IMR-90 (cell line): ENCODE measurements at regions not wholly inside any gene's neighbourhood (a gene's known extent, or its start where the extent isn't known, plus 50 kb on each side); places are given as distances from the start of the nearest gene placed in this dataset.

Experiments used
- ATAC-seq: fragments of 200-7000 bp; cut with Tn5 transposase; 2 replicates; pipeline ENCODE4 v1.9.1; 2020; ENCODE audit warnings: low read depth, mild to moderate bottlenecking, moderate library complexity
- BruUV-seq: library from RNA; stranded (reverse); fragments of 400-500 nt; replicated peaks from 2 replicates; lab custom pipeline; 2021; lab: Mats Ljungman, UMichigan
- CTCF ChIA-PET: fragments of 300-600 bp; formaldehyde crosslinking; extraction: SDS; loops from one replicate; lab custom pipeline; 2021; ENCODE audit warnings: antibody characterized with exemption; lab: Yijun Ruan, JAX
- POLR2A ChIA-PET: fragments of 300-600 bp; sonication (Branson Sonifier 250); formaldehyde crosslinking; loops from one replicate; lab custom pipeline; 2022; ENCODE audit warnings: antibody characterized with exemption; ENCODE audit not compliant: unreplicated experiment; lab: Charles Lee
- DNase-seq: peaks from one replicate; pipeline ENCODE4 v3.0.0; 2013
- H2AFZ ChIP-seq: replicated peaks from 2 replicates; pipeline ENCODE3; 2013; ENCODE audit warnings: low read length, mild to moderate bottlenecking; ENCODE audit not compliant: poor library complexity
- H2AK5ac ChIP-seq: 2 replicates; pipeline ENCODE4 v1.6.1; 2013; ENCODE audit warnings: low read depth, low read length, inconsistent platforms
- H2AK9ac ChIP-seq: replicated peaks from 2 replicates; pipeline ENCODE3; 2013; ENCODE audit warnings: mild to moderate bottlenecking, low read depth, low read length, moderate library complexity; ENCODE audit not compliant: poor library complexity
- H2BK120ac ChIP-seq: 2 replicates; pipeline ENCODE4 v1.6.1; 2013; ENCODE audit warnings: low read depth, low read length, inconsistent platforms
- H2BK15ac ChIP-seq: 3 replicates; pipeline ENCODE4 v1.6.1; 2013; ENCODE audit warnings: low read depth, low read length, inconsistent platforms
- H2BK20ac ChIP-seq: 2 replicates; pipeline ENCODE4 v1.6.1; 2013; ENCODE audit warnings: low read depth, mild to moderate bottlenecking, inconsistent platforms, low read length, moderate library complexity
- H2BK5ac ChIP-seq: 2 replicates; pipeline ENCODE4 v1.6.1; 2013; ENCODE audit warnings: mild to moderate bottlenecking, low read depth, low read length, inconsistent platforms; ENCODE audit not compliant: poor library complexity, severe bottlenecking
- H3K14ac ChIP-seq: replicated peaks from 2 replicates; pipeline ENCODE4 v1.6.1; 2013; ENCODE audit warnings: low read depth, low read length, inconsistent platforms
- H3K18ac ChIP-seq: 2 replicates; pipeline ENCODE4 v1.6.1; 2013; ENCODE audit warnings: low read depth, low read length, control low read depth
- H3K23ac ChIP-seq: 2 replicates; pipeline ENCODE4 v1.6.1; 2013; ENCODE audit warnings: low read depth, low read length, inconsistent platforms
- H3K27ac ChIP-seq: 2 replicates; pipeline ENCODE4 v1.5.1; 2013; ENCODE audit warnings: mild to moderate bottlenecking, control low read depth, low read length; ENCODE audit not compliant: insufficient read depth
- H3K27me3 ChIP-seq: 2 replicates; pipeline ENCODE4 v1.6.1; 2013; ENCODE audit warnings: low read length; ENCODE audit not compliant: control insufficient read depth, insufficient read depth
- H3K36me3 ChIP-seq: 2 replicates; pipeline ENCODE4 v1.6.1; 2013; ENCODE audit warnings: low read length, mixed read lengths; ENCODE audit not compliant: control insufficient read depth, insufficient read depth
- H3K4ac ChIP-seq: 2 replicates; pipeline ENCODE4 v1.6.1; 2013; ENCODE audit warnings: low read depth, low read length, inconsistent platforms
- H3K4me1 ChIP-seq: 2 replicates; pipeline ENCODE4 v1.6.1; 2013; ENCODE audit warnings: low read length, mixed read lengths; ENCODE audit not compliant: control insufficient read depth, insufficient read depth
- H3K4me2 ChIP-seq: 2 replicates; pipeline ENCODE4 v1.6.1; 2013; ENCODE audit warnings: low read depth, mild to moderate bottlenecking, control low read depth, low read length, moderate library complexity
- H3K4me3 ChIP-seq: 2 replicates; pipeline ENCODE4 v1.5.1; 2013; ENCODE audit warnings: low read depth, mild to moderate bottlenecking, control low read depth, low read length, moderate library complexity; ENCODE audit not compliant: insufficient read depth
- H3K56ac ChIP-seq: 2 replicates; pipeline ENCODE4 v1.6.1; 2013; ENCODE audit warnings: low read length, inconsistent platforms; ENCODE audit not compliant: insufficient read depth; ENCODE audit errors: extremely low read depth
- H3K79me1 ChIP-seq, 2 experiments: 2 replicates each; pipeline ENCODE4 v1.6.1; 2013; ENCODE audit warnings: low read length in 2 of 2, inconsistent platforms in 1 of 2, low read depth in 1 of 2
- H3K9ac ChIP-seq: 2 replicates; pipeline ENCODE4 v1.6.1; 2013; ENCODE audit warnings: low read depth, low read length, control low read depth
- H3K9me1 ChIP-seq: 2 replicates; pipeline ENCODE4 v1.6.1; 2013; ENCODE audit warnings: low read length, inconsistent platforms; ENCODE audit not compliant: insufficient read depth
- H3K9me3 ChIP-seq: 2 replicates; pipeline ENCODE4 v1.6.1; 2013; ENCODE audit warnings: low read length; ENCODE audit not compliant: control insufficient read depth, insufficient read depth
- H4K20me1 ChIP-seq: 2 replicates; pipeline ENCODE4 v1.6.1; 2013; ENCODE audit warnings: low read length, inconsistent platforms; ENCODE audit not compliant: insufficient read depth
- H4K5ac ChIP-seq: 2 replicates; pipeline ENCODE4 v1.6.1; 2013; ENCODE audit warnings: mild to moderate bottlenecking, low read depth, low read length, control low read depth
- H4K8ac ChIP-seq, 2 experiments: 2 replicates each; pipeline ENCODE4 v1.6.1; 2013; ENCODE audit warnings: low read depth in 2 of 2, low read length in 2 of 2, control low read depth in 1 of 2, inconsistent platforms in 1 of 2
- H4K91ac ChIP-seq: 2 replicates; pipeline ENCODE4 v1.6.1; 2013; ENCODE audit warnings: low read depth, low read length, inconsistent platforms; ENCODE audit not compliant: insufficient read depth
- POLR2A ChIP-seq: IDR thresholded peaks from 2 replicates; pipeline ENCODE4 v1.6.1; 2012; ENCODE audit warnings: mild to moderate bottlenecking, low read depth, low read length
- WGBS, 2 experiments: methylation state at CpG; one replicate each; pipeline versions ENCODE4 v1.1.5 to v1.1.7; 2013; ENCODE audit warnings: missing lambda C conversion rate in 2 of 2; ENCODE audit not compliant: insufficient read length in 1 of 2; ENCODE audit errors: extremely low coverage in 2 of 2; 5-methylcytosine and 5-hydroxymethylcytosine counted together
- dilution Hi-C: fragments of 300-500 bp; cut with HindIII; formaldehyde crosslinking; loops from one replicate; pipeline ENCODE4 v1.14.3; 2018; ENCODE audit warnings: low sequenced_read_pairs; ENCODE audit not compliant: unreplicated experiment
- in situ Hi-C: fragments of 300-500 bp; cut with MboI; formaldehyde crosslinking; loops from 3 replicates; pipeline ENCODE4 v1.14.3; 2019; ENCODE audit warnings: low sequenced_read_pairs, inconsistent platforms, mixed read lengths
- intact Hi-C: fragments of 100-400 bp; cut with micrococcal nuclease; formaldehyde crosslinking; loops from 2 replicates; pipeline ENCODE4 v1.10.0; 2022

DNA sequence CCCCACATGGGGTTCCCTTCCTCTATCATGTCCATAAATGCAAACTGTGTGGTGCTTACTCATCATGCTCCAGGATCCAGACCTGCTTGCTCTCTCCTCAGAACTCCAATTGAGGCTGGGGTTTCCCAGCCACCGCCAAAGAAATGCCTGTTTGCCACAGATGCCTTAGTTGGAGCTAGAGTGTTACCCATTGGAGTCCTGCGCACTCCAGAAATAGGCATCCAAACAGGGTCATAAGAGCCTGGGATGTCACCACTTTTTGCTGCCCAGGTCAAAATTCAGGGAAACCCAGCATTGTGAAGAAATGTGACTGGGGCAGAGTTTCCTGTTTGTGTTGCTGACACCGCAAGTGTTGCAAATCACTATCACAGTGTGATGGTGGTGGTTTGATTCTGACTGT, 60.7 kb upstream of the SPDL1 start:
- TF ChIP-seq POLR2A = no peak

More for the DNA sequence above, 60.7 kb upstream of the SPDL1 start:
- Histone ChIP-seq H3K56ac (no peak overlapping the region), H2AK9ac (no peak overlapping the region), H3K9me3 (no peaks in the 10 kb centered on the region), H2BK15ac (no peak overlapping the region), H3K4me1 (no peaks in the 10 kb centered on the region), H3K4me3 (no peak overlapping the region), H2AFZ (no peak overlapping the region), H3K18ac (no peak overlapping the region), H2AK5ac (no peak overlapping the region), H2BK5ac (no peak overlapping the region), H4K5ac (no peak overlapping the region), H3K4ac (no peak overlapping the region), H3K27me3 (no peaks in the 10 kb centered on the region), H2BK120ac (no peak overlapping the region), H4K91ac (no peak overlapping the region), H3K36me3 (no peaks in the 10 kb centered on the region), H3K27ac (no peak overlapping the region), H2BK20ac (no peak overlapping the region), H3K14ac (no peak overlapping the region), H3K4me2 (no peak overlapping the region), H4K8ac (no peak overlapping the region), H3K9ac (no peak overlapping the region), H4K20me1 (no peaks in the 10 kb centered on the region), H3K9me1 (no peaks in the 10 kb centered on the region), H3K79me1 (no peaks in the 10 kb centered on the region), H3K23ac (no peak overlapping the region)
- CTCF ChIA-PET = no interaction called here
- no TSS peak for BruUV-seq
- no peak for ATAC-seq
- intact Hi-C loops = no loop called here
- DNase-seq = no peak
- dilution Hi-C loops = no loop called here
- POLR2A ChIA-PET = no interaction called here
- in situ Hi-C loops = no loop called here
- WGBS, 2 experiments = 77% methylated on average over 2 of the region's 3 CpGs; no CpG with 5 or more reads in 1 of the 2 experiments
